ENCODE measurements at regions not wholly inside any gene's neighbourhood (a gene's known extent, or its start where the extent isn't known, plus 50 kb on each side); places are given as distances from the start of the nearest gene placed in this dataset.

DNA sequence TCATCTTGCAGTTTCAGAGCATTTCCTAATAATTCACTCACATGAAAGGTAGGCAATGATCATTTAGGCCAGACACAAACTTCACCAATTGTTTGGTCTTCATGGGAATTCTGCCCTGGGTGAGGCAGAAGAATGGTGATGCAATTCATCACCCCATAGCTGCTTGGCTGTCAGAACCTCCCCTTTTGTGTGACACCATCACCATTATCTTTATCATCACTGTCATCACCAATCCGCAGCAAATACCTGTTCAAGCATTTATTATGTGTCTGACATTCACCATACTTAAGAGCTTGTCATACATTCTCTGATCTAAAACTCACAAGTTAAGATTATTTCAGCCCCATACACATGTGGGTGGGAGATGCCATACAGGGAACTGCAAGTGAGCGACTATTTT is 799.5 kb upstream of the LRRN3 start:
- TF ChIP-seq, protein P1, sequence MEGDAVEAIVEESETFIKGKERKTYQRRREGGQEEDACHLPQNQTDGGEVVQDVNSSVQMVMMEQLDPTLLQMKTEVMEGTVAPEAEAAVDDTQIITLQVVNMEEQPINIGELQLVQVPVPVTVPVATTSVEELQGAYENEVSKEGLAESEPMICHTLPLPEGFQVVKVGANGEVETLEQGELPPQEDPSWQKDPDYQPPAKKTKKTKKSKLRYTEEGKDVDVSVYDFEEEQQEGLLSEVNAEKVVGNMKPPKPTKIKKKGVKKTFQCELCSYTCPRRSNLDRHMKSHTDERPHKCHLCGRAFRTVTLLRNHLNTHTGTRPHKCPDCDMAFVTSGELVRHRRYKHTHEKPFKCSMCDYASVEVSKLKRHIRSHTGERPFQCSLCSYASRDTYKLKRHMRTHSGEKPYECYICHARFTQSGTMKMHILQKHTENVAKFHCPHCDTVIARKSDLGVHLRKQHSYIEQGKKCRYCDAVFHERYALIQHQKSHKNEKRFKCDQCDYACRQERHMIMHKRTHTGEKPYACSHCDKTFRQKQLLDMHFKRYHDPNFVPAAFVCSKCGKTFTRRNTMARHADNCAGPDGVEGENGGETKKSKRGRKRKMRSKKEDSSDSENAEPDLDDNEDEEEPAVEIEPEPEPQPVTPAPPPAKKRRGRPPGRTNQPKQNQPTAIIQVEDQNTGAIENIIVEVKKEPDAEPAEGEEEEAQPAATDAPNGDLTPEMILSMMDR (IDR thresholded peaks at IDR 0.05; ENCODE audit: insufficient read depth, low read length), result no peak
- TF ChIP-seq GABPA (IDR thresholded peaks at IDR 0.05; ENCODE audit: low read depth), result no peak
- no peak for TF ChIP-seq POLR2AphosphoS5 (IDR thresholded peaks at IDR 0.05; ENCODE audit: low read depth)
- TF ChIP-seq, protein P2, sequence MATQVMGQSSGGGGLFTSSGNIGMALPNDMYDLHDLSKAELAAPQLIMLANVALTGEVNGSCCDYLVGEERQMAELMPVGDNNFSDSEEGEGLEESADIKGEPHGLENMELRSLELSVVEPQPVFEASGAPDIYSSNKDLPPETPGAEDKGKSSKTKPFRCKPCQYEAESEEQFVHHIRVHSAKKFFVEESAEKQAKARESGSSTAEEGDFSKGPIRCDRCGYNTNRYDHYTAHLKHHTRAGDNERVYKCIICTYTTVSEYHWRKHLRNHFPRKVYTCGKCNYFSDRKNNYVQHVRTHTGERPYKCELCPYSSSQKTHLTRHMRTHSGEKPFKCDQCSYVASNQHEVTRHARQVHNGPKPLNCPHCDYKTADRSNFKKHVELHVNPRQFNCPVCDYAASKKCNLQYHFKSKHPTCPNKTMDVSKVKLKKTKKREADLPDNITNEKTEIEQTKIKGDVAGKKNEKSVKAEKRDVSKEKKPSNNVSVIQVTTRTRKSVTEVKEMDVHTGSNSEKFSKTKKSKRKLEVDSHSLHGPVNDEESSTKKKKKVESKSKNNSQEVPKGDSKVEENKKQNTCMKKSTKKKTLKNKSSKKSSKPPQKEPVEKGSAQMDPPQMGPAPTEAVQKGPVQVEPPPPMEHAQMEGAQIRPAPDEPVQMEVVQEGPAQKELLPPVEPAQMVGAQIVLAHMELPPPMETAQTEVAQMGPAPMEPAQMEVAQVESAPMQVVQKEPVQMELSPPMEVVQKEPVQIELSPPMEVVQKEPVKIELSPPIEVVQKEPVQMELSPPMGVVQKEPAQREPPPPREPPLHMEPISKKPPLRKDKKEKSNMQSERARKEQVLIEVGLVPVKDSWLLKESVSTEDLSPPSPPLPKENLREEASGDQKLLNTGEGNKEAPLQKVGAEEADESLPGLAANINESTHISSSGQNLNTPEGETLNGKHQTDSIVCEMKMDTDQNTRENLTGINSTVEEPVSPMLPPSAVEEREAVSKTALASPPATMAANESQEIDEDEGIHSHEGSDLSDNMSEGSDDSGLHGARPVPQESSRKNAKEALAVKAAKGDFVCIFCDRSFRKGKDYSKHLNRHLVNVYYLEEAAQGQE (IDR thresholded peaks at IDR 0.05; ENCODE audit: insufficient replicate concordance, low read depth), result no peak

All from HL-60 (cell line).